Endothelial cell of umbilical vein (primary cell): ENCODE measurements at regions not wholly inside any gene's neighbourhood (a gene's known extent, or its start where the extent isn't known, plus 50 kb on each side); places are given as distances from the start of the nearest gene placed in this dataset.

Experiments used
- BruUV-seq: library from RNA; stranded (reverse); fragments of 400-500 nt; replicated peaks from 2 replicates; lab custom pipeline; 2021; lab: Mats Ljungman, UMichigan
- CTCF ChIA-PET: fragments of 300-600, 350-600 bp; sonication (Branson Sonifier 250); formaldehyde crosslinking; loops from one replicate; lab custom pipeline; 2021; ENCODE audit warnings: antibody characterized with exemption, inconsistent platforms; lab: Charles Lee
- POLR2A ChIA-PET: fragments of 300-600, 350-600 bp; sonication (Branson Sonifier 250); formaldehyde crosslinking; loops from one replicate; lab custom pipeline; 2021; ENCODE audit warnings: antibody characterized with exemption, inconsistent platforms; lab: Charles Lee
- DNase-seq: peaks from one replicate; pipeline ENCODE4 v3.0.0-alpha.2; 2011; ENCODE audit warnings: low read depth, low spot score
- FAIRE-seq: peaks from 2 replicates; lab custom pipeline; 2011; peaks lifted over from hg19 to GRCh38; lab: Jason Lieb, UNC
- H2AFZ ChIP-seq: 2 replicates; pipeline ENCODE4 v1.6.0; 2012; ENCODE audit warnings: low read depth, low read length, control low read depth, inconsistent platforms
- H3K27ac ChIP-seq: 2 replicates; pipeline ENCODE4 v1.5.1; 2011; ENCODE audit warnings: low read depth, mild to moderate bottlenecking, control low read depth, low read length, moderate library complexity; ENCODE audit not compliant: insufficient read depth
- H3K27me3 ChIP-seq, 2 experiments: 2 replicates each; pipeline versions ENCODE4 v1.6.0 to v1.6.1; 2011; ENCODE audit warnings: low read length in 2 of 2, mixed read lengths in 1 of 2; ENCODE audit not compliant: control insufficient read depth in 2 of 2, insufficient read depth in 2 of 2
- H3K36me3 ChIP-seq, 2 experiments: 2 replicates in 1 of 2; 3 replicates in 1 of 2; pipeline ENCODE4 v1.5.1; 2011; ENCODE audit warnings: low read length in 2 of 2, mild to moderate bottlenecking in 1 of 2, moderate library complexity in 1 of 2; ENCODE audit not compliant: control insufficient read depth in 2 of 2, insufficient read depth in 2 of 2; ENCODE audit errors: extremely low read depth in 1 of 2
- H3K4me1 ChIP-seq: 3 replicates; pipeline ENCODE4 v1.5.1; 2011; ENCODE audit warnings: mild to moderate bottlenecking, low read length; ENCODE audit not compliant: control insufficient read depth, insufficient read depth; ENCODE audit errors: extremely low read depth
- H3K4me2 ChIP-seq: 2 replicates; pipeline ENCODE4 v1.6.1; 2011; ENCODE audit warnings: low read length, control low read depth, mixed read lengths; ENCODE audit not compliant: insufficient read depth
- H3K4me3 ChIP-seq, 3 experiments: fragments of 200-600 bp in 1 of 3; sonication (generic), shearing (Covaris generic) in 1 of 3; replicated peaks in 1 of 3; 2 replicates each; pipeline ENCODE4 v1.5.1; 2011 to 2016; ENCODE audit warnings: control low read depth in 3 of 3, low read length in 3 of 3, mild to moderate bottlenecking in 2 of 3, inconsistent platforms in 1 of 3, low read depth in 1 of 3, moderate library complexity in 1 of 3; ENCODE audit not compliant: insufficient read depth in 1 of 3
- H3K79me2 ChIP-seq: 2 replicates; pipeline ENCODE4 v1.6.0; 2012; ENCODE audit warnings: low read length, inconsistent platforms; ENCODE audit not compliant: control insufficient read depth, insufficient read depth
- H3K9ac ChIP-seq: replicated peaks from 2 replicates; pipeline ENCODE3; 2011; ENCODE audit warnings: low read length, control low read depth; ENCODE audit not compliant: insufficient read depth; ENCODE audit errors: extremely low read depth
- H3K9me1 ChIP-seq: replicated peaks from 3 replicates; pipeline ENCODE4 v1.6.0; 2011; ENCODE audit warnings: mild to moderate bottlenecking, low read length; ENCODE audit not compliant: control insufficient read depth, insufficient read depth; ENCODE audit errors: extremely low read depth
- H3K9me3 ChIP-seq: replicated peaks from 2 replicates; pipeline ENCODE4 v1.5.1; 2012; ENCODE audit warnings: low read length, inconsistent platforms; ENCODE audit not compliant: control insufficient read depth, insufficient read depth
- H4K20me1 ChIP-seq: replicated peaks from 2 replicates; pipeline ENCODE3; 2011; ENCODE audit warnings: mild to moderate bottlenecking, low read length; ENCODE audit not compliant: control insufficient read depth, insufficient read depth; ENCODE audit errors: extremely low read depth
- EZH2 ChIP-seq: IDR thresholded peaks from 2 replicates; pipeline ENCODE4 v1.6.1; 2012; ENCODE audit warnings: borderline replicate concordance, low read depth, mild to moderate bottlenecking, moderate library complexity, low read length, inconsistent platforms; ENCODE audit not compliant: severe bottlenecking
- FOS ChIP-seq: IDR thresholded peaks from 2 replicates; pipeline ENCODE4 v1.6.1; 2011; ENCODE audit warnings: mild to moderate bottlenecking, low read length, moderate library complexity, borderline replicate concordance; ENCODE audit not compliant: insufficient read depth
- GATA2 ChIP-seq: IDR thresholded peaks from 2 replicates; pipeline ENCODE4 v1.7.0; 2011; ENCODE audit warnings: low read depth, mild to moderate bottlenecking, moderate library complexity, mixed read lengths, low read length; ENCODE audit not compliant: insufficient read length, insufficient read depth
- JUN ChIP-seq: IDR thresholded peaks from 2 replicates; pipeline ENCODE4 v1.6.1; 2011; ENCODE audit warnings: borderline replicate concordance, low read depth; ENCODE audit not compliant: insufficient read length, insufficient read depth
- MAX ChIP-seq: IDR thresholded peaks from 2 replicates; pipeline ENCODE4 v1.6.1; 2011; ENCODE audit not compliant: insufficient read depth, insufficient read length
- MYC ChIP-seq: IDR thresholded peaks from one replicate; pipeline ENCODE4 v1.6.1; 2011; ENCODE audit warnings: mild to moderate bottlenecking, low read depth, low read length
- POLR2A ChIP-seq: IDR thresholded peaks from 2 replicates; pipeline ENCODE4 v1.6.1; 2012; ENCODE audit warnings: low read depth, mild to moderate bottlenecking, control low read depth, low read length
- POLR2AphosphoS5 ChIP-seq: IDR thresholded peaks from 2 replicates; pipeline ENCODE4 v1.6.1; 2012; ENCODE audit warnings: low read depth, mild to moderate bottlenecking, control low read depth, low read length, moderate library complexity; ENCODE audit not compliant: insufficient read depth
- dilution Hi-C: fragments of 300-500 bp; cut with MboI; formaldehyde crosslinking; loops from one replicate; pipeline ENCODE4 v1.15.0; 2019; ENCODE audit warnings: low sequenced_read_pairs; ENCODE audit not compliant: extremely low pct_ligation_motif_present
- intact Hi-C: fragments of 100-400 bp; cut with micrococcal nuclease; formaldehyde crosslinking; loops from one replicate; pipeline ENCODE4 v1.10.0; 2022
- TF ChIP-seq, protein P1 (sequence below), 2 donors: IDR thresholded peaks; 1 replicate in 1 of 2; 2 replicates in 1 of 2; pipeline ENCODE4 v1.5.1; 2011; ENCODE audit warnings: low read length in 2 of 2, mild to moderate bottlenecking in 2 of 2, moderate library complexity in 2 of 2, control low read depth in 1 of 2, inconsistent platforms in 1 of 2, low read depth in 1 of 2; ENCODE audit not compliant: insufficient read depth in 1 of 2; ENCODE audit errors: extremely low read depth in 1 of 2

GRCh38 chr2:163351966-163352365 is 383.8 kb downstream of the FIGN start:
- FAIRE-seq (no peak), DNase-seq (no peak)
- Histone ChIP-seq H3K36me3 (no peaks in the 10 kb centered on the region), H3K27me3 (no peaks in the 10 kb centered on the region), H3K27ac (no peak overlapping the region), H3K79me2 (no peaks in the 10 kb centered on the region), H3K9ac (no peak overlapping the region), H3K4me2 (no peak overlapping the region), H3K4me1 (peaks cover 38% of the 10 kb centered on the region), H3K9me1 (no peaks in the 10 kb centered on the region), H4K20me1 (no peaks in the 10 kb centered on the region), H3K9me3 (no peaks in the 10 kb centered on the region), H2AFZ (no peak overlapping the region), H3K4me3 (no peak overlapping the region)
- no TSS peak for BruUV-seq
- CTCF ChIA-PET: no interaction called here
- TF ChIP-seq POLR2A (no peak), POLR2AphosphoS5 (no peak), MYC (no peak), GATA2 (no peak), EZH2 (no peak), MAX (no peak), JUN (no peak), FOS (no peak)
- TF ChIP-seq, protein P1, sequence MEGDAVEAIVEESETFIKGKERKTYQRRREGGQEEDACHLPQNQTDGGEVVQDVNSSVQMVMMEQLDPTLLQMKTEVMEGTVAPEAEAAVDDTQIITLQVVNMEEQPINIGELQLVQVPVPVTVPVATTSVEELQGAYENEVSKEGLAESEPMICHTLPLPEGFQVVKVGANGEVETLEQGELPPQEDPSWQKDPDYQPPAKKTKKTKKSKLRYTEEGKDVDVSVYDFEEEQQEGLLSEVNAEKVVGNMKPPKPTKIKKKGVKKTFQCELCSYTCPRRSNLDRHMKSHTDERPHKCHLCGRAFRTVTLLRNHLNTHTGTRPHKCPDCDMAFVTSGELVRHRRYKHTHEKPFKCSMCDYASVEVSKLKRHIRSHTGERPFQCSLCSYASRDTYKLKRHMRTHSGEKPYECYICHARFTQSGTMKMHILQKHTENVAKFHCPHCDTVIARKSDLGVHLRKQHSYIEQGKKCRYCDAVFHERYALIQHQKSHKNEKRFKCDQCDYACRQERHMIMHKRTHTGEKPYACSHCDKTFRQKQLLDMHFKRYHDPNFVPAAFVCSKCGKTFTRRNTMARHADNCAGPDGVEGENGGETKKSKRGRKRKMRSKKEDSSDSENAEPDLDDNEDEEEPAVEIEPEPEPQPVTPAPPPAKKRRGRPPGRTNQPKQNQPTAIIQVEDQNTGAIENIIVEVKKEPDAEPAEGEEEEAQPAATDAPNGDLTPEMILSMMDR (IDR thresholded peaks at IDR 0.05; ENCODE audit: extremely low read depth in 1 of 2, insufficient read depth in 1 of 2, low read depth in 1 of 2, low read length in 2 of 2): no peak
- dilution Hi-C loops (no loop called here), intact Hi-C loops (no loop called here)
- POLR2A ChIA-PET: interaction anchor here (0.6 kb wide), 1 partner anchor 475 kb away, joined by 4 read pairs; no protein-coding TSS in a partner anchor
